T-helper 1 cell treated with Interleukin-12 subunit alpha and Interleukin-12 subunit beta and Interleukin-4 antibody, amounts not matched to agents 30 μg/mL and 1 μg/mL, for 36 hours (primary cell): ENCODE measurements at regions not wholly inside any gene's neighbourhood (a gene's known extent, or its start where the extent isn't known, plus 50 kb on each side); places are given as distances from the start of the nearest gene placed in this dataset.

Source experiments
- H3K27ac Mint-ChIP-seq: one replicate; pipeline ENCODE4 v1.8.0; 2021; ENCODE audit warnings: mild to moderate bottlenecking, mixed read lengths
- H3K27me3 Mint-ChIP-seq: one replicate; pipeline ENCODE4 v1.8.0; 2021; ENCODE audit warnings: low read depth, mixed read lengths
- H3K36me3 Mint-ChIP-seq: one replicate; pipeline ENCODE4 v1.8.0; 2021; ENCODE audit warnings: low read depth, mixed read lengths
- H3K4me1 Mint-ChIP-seq: one replicate; pipeline ENCODE4 v1.8.0; 2021; ENCODE audit warnings: low read depth, mixed read lengths
- H3K4me3 Mint-ChIP-seq: one replicate; pipeline ENCODE4 v1.8.0; 2021; ENCODE audit warnings: mild to moderate bottlenecking, moderate library complexity, mixed read lengths
- H3K9me3 Mint-ChIP-seq: one replicate; pipeline ENCODE4 v1.8.0; 2021; ENCODE audit warnings: mixed read lengths

GRCh38 chr7:106606120-106606519 is 54.8 kb downstream of the CCDC71L start:
- H3K27ac Mint-ChIP-seq = no peak overlapping the region
- no peak overlapping the region for H3K4me3 Mint-ChIP-seq
- no peaks in the 10 kb centered on the region for H3K27me3 Mint-ChIP-seq
- H3K4me1 Mint-ChIP-seq = peaks cover 6% of the 10 kb centered on the region
- H3K36me3 Mint-ChIP-seq = no peaks in the 10 kb centered on the region
- H3K9me3 Mint-ChIP-seq = no peaks in the 10 kb centered on the region

GRCh38 chr7:106604971-106605370 is 56.0 kb downstream of the CCDC71L start:
- no peak overlapping the region for H3K4me3 Mint-ChIP-seq
- H3K4me1 Mint-ChIP-seq = peaks cover 6% of the 10 kb centered on the region
- no peaks in the 10 kb centered on the region for H3K9me3 Mint-ChIP-seq
- H3K27ac Mint-ChIP-seq = no peak overlapping the region
- no peaks in the 10 kb centered on the region for H3K27me3 Mint-ChIP-seq
- H3K36me3 Mint-ChIP-seq = no peaks in the 10 kb centered on the region

GRCh38 chr7:106604303-106604924 is 56.5 kb downstream of the CCDC71L start:
- H3K9me3 Mint-ChIP-seq = no peaks in the 10 kb centered on the region

DNA sequence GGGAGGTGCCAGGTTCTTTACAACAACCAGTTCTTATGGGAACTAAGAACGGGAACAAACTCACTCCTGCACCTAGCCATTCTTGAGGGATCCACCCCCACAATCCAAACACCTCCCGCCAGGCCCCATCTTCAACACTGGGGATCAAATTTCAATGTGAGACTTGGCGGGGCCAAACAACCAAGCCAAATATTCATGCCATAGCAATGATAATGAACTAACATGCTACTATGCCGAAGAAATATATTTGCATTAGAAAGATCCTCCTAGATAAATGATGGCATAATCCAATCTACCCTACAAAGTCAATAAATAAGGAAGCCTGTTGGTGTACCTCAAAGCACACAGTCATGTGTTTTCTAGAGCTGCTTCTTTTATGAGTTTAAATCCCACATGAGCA is 57.6 kb downstream of the CCDC71L start:
- Mint-ChIP-seq H3K4me3 (no peak overlapping the region), H3K27me3 (no peaks in the 10 kb centered on the region), H3K27ac (no peak overlapping the region), H3K36me3 (no peaks in the 10 kb centered on the region), H3K4me1 (peaks cover 10% of the 10 kb centered on the region), H3K9me3 (no peaks in the 10 kb centered on the region)

More at GRCh38 chr7:106604303-106604924, 56.5 kb downstream of the CCDC71L start:
- Mint-ChIP-seq H3K4me3 (no peak overlapping the region), H3K4me1 (peaks cover 6% of the 10 kb centered on the region), H3K36me3 (no peaks in the 10 kb centered on the region), H3K27ac (no peak overlapping the region), H3K27me3 (no peaks in the 10 kb centered on the region)

GRCh38 chr7:106602062-106602461 is 58.9 kb downstream of the CCDC71L start:
- no peak overlapping the region for H3K4me3 Mint-ChIP-seq
- no peaks in the 10 kb centered on the region for H3K9me3 Mint-ChIP-seq
- H3K36me3 Mint-ChIP-seq = no peaks in the 10 kb centered on the region
- H3K27me3 Mint-ChIP-seq = no peaks in the 10 kb centered on the region
- H3K27ac Mint-ChIP-seq = no peak overlapping the region
- H3K4me1 Mint-ChIP-seq = peaks cover 10% of the 10 kb centered on the region

DNA sequence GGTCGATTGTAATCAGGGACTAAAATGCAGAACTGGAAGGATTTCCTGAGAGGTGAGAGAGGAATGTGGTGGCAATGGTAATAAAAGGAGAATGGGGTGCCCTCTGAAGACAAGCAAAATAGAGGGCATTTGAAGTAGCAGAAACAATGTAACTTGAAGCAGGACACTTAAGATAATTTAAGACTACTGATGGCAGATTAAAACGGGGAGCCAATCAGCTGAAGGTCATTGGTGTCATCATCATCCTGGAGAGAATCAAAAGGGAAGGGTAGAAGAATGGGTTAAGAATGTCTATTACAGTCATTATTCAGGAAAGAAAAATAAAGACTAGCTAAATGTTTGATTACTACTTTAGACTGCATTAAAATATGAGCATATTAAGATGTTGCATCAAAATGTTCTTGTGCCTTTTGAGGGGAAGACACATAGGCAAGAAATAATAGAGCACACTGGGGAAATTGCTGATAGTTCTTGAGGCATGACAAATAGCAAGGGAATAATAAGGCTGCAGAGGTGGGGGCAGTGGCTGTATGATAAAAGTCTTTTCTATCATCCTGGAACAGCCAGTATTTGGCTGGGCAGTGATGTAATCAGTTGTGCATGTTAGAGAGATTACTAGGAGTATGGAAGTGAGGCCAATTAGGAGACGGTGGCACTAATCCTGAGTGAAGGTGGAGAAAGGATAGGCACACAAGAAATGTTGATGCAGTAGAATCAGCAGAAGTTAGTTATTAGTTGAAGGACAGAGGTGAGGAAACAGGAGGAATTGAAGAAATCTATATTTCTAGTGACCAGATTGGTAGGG is 60.2 kb downstream of the CCDC71L start:
- H3K9me3 Mint-ChIP-seq = no peaks in the 10 kb centered on the region
- H3K36me3 Mint-ChIP-seq = no peaks in the 10 kb centered on the region
- no peak overlapping the region for H3K27ac Mint-ChIP-seq
- H3K4me3 Mint-ChIP-seq = no peak overlapping the region
- peaks cover 3% of the 10 kb centered on the region for H3K27me3 Mint-ChIP-seq
- H3K4me1 Mint-ChIP-seq = peaks cover 10% of the 10 kb centered on the region

DNA sequence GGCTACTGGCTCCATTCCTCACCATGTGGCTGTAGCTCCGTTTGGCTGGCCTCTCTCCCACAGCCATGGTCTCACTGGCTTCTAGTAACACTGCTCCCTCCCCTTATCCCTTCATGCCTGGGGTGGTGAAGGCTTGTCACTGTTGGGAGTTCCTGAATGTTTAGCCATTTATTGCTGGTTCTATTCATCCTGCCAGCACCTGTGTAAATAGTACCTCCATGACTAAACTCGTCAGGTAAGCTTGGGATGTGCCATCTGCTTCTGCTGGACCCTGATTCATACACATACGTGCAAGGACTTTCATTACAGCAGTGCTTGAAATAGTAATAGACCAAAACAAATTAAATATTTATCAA is 61.6 kb downstream of the CCDC71L start:
- H3K9me3 Mint-ChIP-seq = no peaks in the 10 kb centered on the region
- no peak overlapping the region for H3K4me3 Mint-ChIP-seq
- no peak overlapping the region for H3K27ac Mint-ChIP-seq
- no peaks in the 10 kb centered on the region for H3K36me3 Mint-ChIP-seq
- H3K4me1 Mint-ChIP-seq = peaks cover 7% of the 10 kb centered on the region
- peaks cover 7% of the 10 kb centered on the region for H3K27me3 Mint-ChIP-seq

- Mint-ChIP-seq H3K4me3 (no peak overlapping the region), H3K4me1 (peaks cover 4% of the 10 kb centered on the region), H3K9me3 (no peaks in the 10 kb centered on the region), H3K27ac (no peak overlapping the region), H3K36me3 (no peaks in the 10 kb centered on the region), H3K27me3 (peaks cover 7% of the 10 kb centered on the region)
These were observed 62.2 kb downstream of the CCDC71L start for GRCh38 chr7:106598663-106599342.

GRCh38 chr7:106597751-106598546 is 63.0 kb downstream of the CCDC71L start:
- peaks cover 4% of the 10 kb centered on the region for H3K4me1 Mint-ChIP-seq
- H3K27me3 Mint-ChIP-seq = peaks cover 7% of the 10 kb centered on the region
- no peak overlapping the region for H3K27ac Mint-ChIP-seq
- H3K9me3 Mint-ChIP-seq = no peaks in the 10 kb centered on the region
- H3K36me3 Mint-ChIP-seq = no peaks in the 10 kb centered on the region
- no peak overlapping the region for H3K4me3 Mint-ChIP-seq

DNA sequence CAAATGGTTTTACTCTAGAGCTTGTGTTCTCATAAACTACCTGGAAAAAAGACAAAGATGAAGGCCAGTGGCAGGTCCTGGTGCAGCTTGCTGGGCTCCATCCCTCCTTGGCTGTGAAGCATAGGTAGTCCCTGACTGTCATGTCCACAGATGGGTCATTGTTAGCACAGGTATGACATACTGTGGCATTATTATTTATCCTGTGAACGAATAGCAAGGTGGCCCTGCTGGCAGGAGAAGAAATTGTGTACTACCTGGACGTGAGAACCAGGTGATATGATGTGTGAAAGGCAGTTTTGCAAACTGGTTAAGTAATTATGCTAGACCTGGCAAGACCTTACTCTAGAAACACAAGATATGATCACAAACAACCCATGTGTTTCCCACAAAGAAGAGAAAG is 63.9 kb downstream of the CCDC71L start:
- H3K27ac Mint-ChIP-seq = no peak overlapping the region
- no peaks in the 10 kb centered on the region for H3K9me3 Mint-ChIP-seq
- H3K36me3 Mint-ChIP-seq = no peaks in the 10 kb centered on the region
- no peak overlapping the region for H3K4me3 Mint-ChIP-seq
- peaks cover 4% of the 10 kb centered on the region for H3K4me1 Mint-ChIP-seq
- H3K27me3 Mint-ChIP-seq = peaks cover 7% of the 10 kb centered on the region

DNA sequence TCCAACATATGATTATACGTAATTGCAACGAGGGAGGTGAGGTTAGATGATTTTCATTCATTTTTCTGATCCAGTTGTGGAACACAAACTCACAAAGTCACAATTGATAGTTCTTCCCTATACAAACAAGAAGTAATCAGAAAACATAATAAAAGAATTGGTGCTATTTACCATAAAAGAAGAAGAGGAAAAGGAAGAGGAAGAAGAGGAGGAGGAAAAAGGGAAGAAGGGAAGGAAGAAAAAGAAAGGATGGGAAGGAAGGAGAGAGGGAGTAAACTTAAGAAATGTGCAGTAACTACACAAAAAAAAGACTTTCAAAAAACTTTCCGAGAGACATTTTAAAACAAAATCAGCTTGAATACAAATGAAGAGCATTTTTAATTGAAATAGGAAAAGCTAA is 65.0 kb downstream of the CCDC71L start:
- no peak overlapping the region for H3K4me3 Mint-ChIP-seq
- H3K36me3 Mint-ChIP-seq = no peaks in the 10 kb centered on the region
- H3K4me1 Mint-ChIP-seq = peaks cover 4% of the 10 kb centered on the region
- peaks cover 7% of the 10 kb centered on the region for H3K27me3 Mint-ChIP-seq
- no peaks in the 10 kb centered on the region for H3K9me3 Mint-ChIP-seq
- no peak overlapping the region for H3K27ac Mint-ChIP-seq

- no peaks in the 10 kb centered on the region for H3K9me3 Mint-ChIP-seq
- no peak overlapping the region for H3K27ac Mint-ChIP-seq
- H3K4me3 Mint-ChIP-seq = no peak overlapping the region
- H3K36me3 Mint-ChIP-seq = no peaks in the 10 kb centered on the region
- peaks cover 7% of the 10 kb centered on the region for H3K27me3 Mint-ChIP-seq
- H3K4me1 Mint-ChIP-seq = no peaks in the 10 kb centered on the region
These were observed 67.9 kb downstream of the CCDC71L start for GRCh38 chr7:106593028-106593417.

GRCh38 chr7:106592282-106593027 is 68.5 kb downstream of the CCDC71L start:
- H3K4me1 Mint-ChIP-seq = no peaks in the 10 kb centered on the region
- no peaks in the 10 kb centered on the region for H3K9me3 Mint-ChIP-seq
- no peak overlapping the region for H3K4me3 Mint-ChIP-seq
- no peak overlapping the region for H3K27ac Mint-ChIP-seq
- H3K36me3 Mint-ChIP-seq = no peaks in the 10 kb centered on the region
- peaks cover 7% of the 10 kb centered on the region for H3K27me3 Mint-ChIP-seq

- Mint-ChIP-seq H3K4me3 (no peak overlapping the region), H3K27me3 (peaks cover 7% of the 10 kb centered on the region), H3K9me3 (no peaks in the 10 kb centered on the region), H3K36me3 (no peaks in the 10 kb centered on the region), H3K27ac (no peak overlapping the region), H3K4me1 (no peaks in the 10 kb centered on the region)
These were observed 69.8 kb downstream of the CCDC71L start for GRCh38 chr7:106591146-106591545.
